HL-60 (cell line): ENCODE measurements at regions not wholly inside any gene's neighbourhood (a gene's known extent, or its start where the extent isn't known, plus 50 kb on each side); places are given as distances from the start of the nearest gene placed in this dataset.

Experiments
- DNase-seq, 2 experiments: peaks; one replicate each; pipeline ENCODE4 v3.0.0-alpha.2; 2010 to 2020; ENCODE audit warnings: low read depth in 1 of 2, low spot score in 1 of 2
- H3K27ac ChIP-seq: fragments of 250-450 bp; sonication (Bioruptor Pico); replicated peaks from 2 replicates; pipeline ENCODE4 v1.5.1; 2020; ENCODE audit warnings: mild to moderate bottlenecking, moderate library complexity
- H3K27me3 ChIP-seq: fragments of 250-450 bp; sonication (Bioruptor Pico); 2 replicates; pipeline ENCODE4 v1.5.1; 2021; ENCODE audit warnings: mild to moderate bottlenecking, moderate library complexity; ENCODE audit not compliant: insufficient read depth, poor library complexity, severe bottlenecking
- H3K4me3 ChIP-seq: replicated peaks from 2 replicates; pipeline ENCODE4 v1.5.1; 2011; ENCODE audit warnings: mild to moderate bottlenecking, control low read depth, low read length; ENCODE audit not compliant: insufficient read depth
- GABPA ChIP-seq: IDR thresholded peaks from 2 replicates; pipeline ENCODE4 v1.6.1; 2012; ENCODE audit warnings: low read depth
- POLR2AphosphoS5 ChIP-seq: IDR thresholded peaks from 2 replicates; pipeline ENCODE4 v1.6.1; 2012; ENCODE audit warnings: low read depth
- REST ChIP-seq: IDR thresholded peaks from 2 replicates; pipeline ENCODE4 v1.6.1; 2012; ENCODE audit warnings: low read depth; ENCODE audit not compliant: insufficient replicate concordance
- SPI1 ChIP-seq: IDR thresholded peaks from 2 replicates; pipeline ENCODE4 v1.6.1; 2012; ENCODE audit warnings: low read depth, mild to moderate bottlenecking, borderline replicate concordance
- TF ChIP-seq, protein P1 (sequence below): IDR thresholded peaks from one replicate; pipeline ENCODE4 v1.5.1; 2011; ENCODE audit warnings: low read length, control low read depth, inconsistent platforms; ENCODE audit not compliant: insufficient read depth

DNA sequence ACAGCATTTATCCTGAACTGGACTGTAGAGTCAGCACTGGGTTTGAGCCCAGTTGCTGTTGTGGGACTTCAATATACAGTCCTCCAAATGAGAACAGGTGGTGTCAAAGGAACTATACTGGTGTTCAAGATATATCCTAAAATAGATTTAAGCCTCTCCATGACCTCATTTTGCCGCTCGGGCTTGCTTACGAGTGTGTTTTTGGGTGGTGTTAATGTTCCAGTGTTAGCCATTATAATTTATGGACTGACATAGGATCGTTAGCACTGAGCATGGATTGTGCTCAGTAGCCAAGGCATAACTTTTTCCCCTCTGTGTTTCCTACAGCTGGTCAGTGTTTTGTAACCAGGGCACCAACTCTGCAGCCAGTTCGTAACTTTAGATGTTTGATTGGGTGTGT lies 306.6 kb downstream of the SPATA31D1 start:
- H3K27ac ChIP-seq = no peak overlapping the region
- no peaks in the 10 kb centered on the region for H3K27me3 ChIP-seq
- H3K4me3 ChIP-seq = no peak overlapping the region
- no peak for DNase-seq
- TF ChIP-seq SPI1 = no peak
- TF ChIP-seq, protein P1, sequence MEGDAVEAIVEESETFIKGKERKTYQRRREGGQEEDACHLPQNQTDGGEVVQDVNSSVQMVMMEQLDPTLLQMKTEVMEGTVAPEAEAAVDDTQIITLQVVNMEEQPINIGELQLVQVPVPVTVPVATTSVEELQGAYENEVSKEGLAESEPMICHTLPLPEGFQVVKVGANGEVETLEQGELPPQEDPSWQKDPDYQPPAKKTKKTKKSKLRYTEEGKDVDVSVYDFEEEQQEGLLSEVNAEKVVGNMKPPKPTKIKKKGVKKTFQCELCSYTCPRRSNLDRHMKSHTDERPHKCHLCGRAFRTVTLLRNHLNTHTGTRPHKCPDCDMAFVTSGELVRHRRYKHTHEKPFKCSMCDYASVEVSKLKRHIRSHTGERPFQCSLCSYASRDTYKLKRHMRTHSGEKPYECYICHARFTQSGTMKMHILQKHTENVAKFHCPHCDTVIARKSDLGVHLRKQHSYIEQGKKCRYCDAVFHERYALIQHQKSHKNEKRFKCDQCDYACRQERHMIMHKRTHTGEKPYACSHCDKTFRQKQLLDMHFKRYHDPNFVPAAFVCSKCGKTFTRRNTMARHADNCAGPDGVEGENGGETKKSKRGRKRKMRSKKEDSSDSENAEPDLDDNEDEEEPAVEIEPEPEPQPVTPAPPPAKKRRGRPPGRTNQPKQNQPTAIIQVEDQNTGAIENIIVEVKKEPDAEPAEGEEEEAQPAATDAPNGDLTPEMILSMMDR = no peak
- TF ChIP-seq REST = no peak
- TF ChIP-seq GABPA = no peak
- TF ChIP-seq POLR2AphosphoS5 = no peak

- no peak for DNase-seq
- no peak for TF ChIP-seq POLR2AphosphoS5
- no peak for TF ChIP-seq GABPA
- no peak for TF ChIP-seq REST
- TF ChIP-seq, protein P1 = no peak
- TF ChIP-seq SPI1 = no peak
- no peak overlapping the region for H3K4me3 ChIP-seq
- no peak overlapping the region for H3K27ac ChIP-seq
- H3K27me3 ChIP-seq = no peaks in the 10 kb centered on the region
Measured at GRCh38 chr9:82299870-82300269, 311.3 kb downstream of the SPATA31D1 start.

DNA sequence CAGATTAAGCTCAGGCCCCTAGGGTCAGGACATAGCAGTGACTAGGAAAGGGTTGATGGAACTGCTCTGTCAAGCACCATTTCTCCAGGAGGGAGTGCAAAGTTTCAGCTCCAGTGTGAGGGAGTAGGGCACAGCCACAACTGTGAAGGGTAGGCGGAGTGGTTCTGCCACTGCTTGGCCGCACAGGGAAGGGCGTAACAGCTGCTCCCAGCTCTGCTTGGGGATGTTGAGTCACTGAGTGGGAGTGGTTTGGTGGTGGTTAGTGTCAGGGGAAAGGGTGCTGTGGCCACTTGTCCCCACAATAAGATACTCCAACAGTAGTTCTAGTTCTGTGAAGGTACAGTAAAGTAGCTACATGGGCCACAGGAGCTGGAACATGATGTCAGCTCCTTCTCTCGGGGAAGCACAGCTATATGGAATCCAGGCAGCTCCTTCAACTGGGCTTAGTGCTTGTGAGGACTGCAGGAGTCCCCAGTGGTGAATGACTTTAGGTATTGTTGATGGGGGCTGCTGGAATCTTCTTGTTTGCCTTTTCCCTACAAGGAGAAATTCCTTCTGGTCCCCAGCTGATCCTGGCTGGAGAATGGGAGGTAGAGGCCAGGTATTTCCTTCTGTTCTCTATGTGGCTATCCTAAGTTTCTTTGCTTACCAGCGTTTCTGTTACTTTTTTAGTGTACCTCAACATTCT lies 314.5 kb downstream of the SPATA31D1 start:
- Histone ChIP-seq H3K27me3 (no peaks in the 10 kb centered on the region), H3K27ac (no peak overlapping the region), H3K4me3 (no peak overlapping the region)
- TF ChIP-seq, protein P1 = no peak
- TF ChIP-seq REST (no peak), GABPA (no peak), SPI1 (no peak), POLR2AphosphoS5 (no peak)
- DNase-seq = no peak
